ENCODE measurements at regions not wholly inside any gene's neighbourhood (a gene's known extent, or its start where the extent isn't known, plus 50 kb on each side); places are given as distances from the start of the nearest gene placed in this dataset.

DNA sequence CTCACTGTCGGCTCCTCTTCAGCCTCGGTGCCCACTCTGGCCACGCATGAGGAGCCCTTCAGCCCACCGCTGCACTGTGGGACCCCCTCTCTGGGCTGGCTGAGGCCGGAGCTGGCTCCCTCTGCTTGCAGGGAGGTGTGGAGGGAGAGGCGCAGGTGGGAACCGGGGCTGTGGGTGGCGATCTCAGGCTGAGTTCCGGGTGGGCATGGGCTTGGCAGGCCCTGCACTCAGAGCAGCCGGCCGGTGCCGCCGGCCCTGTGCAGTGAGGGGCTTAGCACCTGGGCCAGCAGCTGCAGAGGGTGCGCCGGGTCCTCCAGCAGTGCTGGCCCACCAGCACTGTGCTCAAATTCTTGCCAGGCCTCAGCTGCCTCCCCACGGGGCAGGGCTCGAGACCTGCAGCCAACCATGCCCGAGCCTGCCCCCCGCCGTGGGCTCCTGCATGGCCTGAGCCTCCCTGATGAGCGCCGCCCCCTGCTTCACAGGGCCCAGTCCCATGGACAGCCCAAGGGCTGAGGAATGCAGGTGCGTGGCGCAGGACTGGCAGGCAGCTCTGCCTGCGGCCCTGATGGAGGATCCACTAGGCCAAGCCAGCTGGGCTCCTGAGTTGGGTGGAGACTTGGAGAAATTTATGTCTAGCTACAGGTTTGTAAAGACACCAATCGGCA, 899.1 kb downstream of the SI start:
- H3K4me1 ChIP-seq (ENCODE audit: control insufficient read depth in 1 of 2, extremely low read depth in 1 of 2, insufficient read depth in 2 of 2, low read length in 2 of 2): no peaks in the 10 kb centered on the region
- Mint-ChIP-seq H3K9me3 (peaks cover 9 to 14% (median 11%) of the 10 kb centered on the region in 3 donors), H3K27me3 (no peaks in the 10 kb centered on the region), H3K27ac (no peak overlapping the region), H3K36me3 (no peaks in the 10 kb centered on the region), H3K4me3 (no peak overlapping the region), H3K4me1 (no peaks in the 10 kb centered on the region)
- DNase-seq (no peak), ATAC-seq (replicated peaks in 1 of 4) (no peak)
- no peaks in the 10 kb centered on the region for H3K36me3 ChIP-seq (ENCODE audit: control insufficient read depth in 2 of 2, extremely low read depth in 1 of 2, insufficient read depth in 1 of 2, low read length in 1 of 2)
- WGBS (ENCODE audit: insufficient coverage): 88% methylated on average over 23 of the region's 26 CpGs
- H3K27me3 ChIP-seq (replicated peaks in 1 of 2; ENCODE audit: control insufficient read depth in 2 of 2, extremely low read depth in 1 of 2, insufficient read depth in 2 of 2, low read length in 1 of 2): no peaks in the 10 kb centered on the region
- no peak overlapping the region for H3K27ac ChIP-seq (ENCODE audit: low read length)
- H3K4me3 ChIP-seq (ENCODE audit: control insufficient read depth in 1 of 2, extremely low read depth in 1 of 2, low read length in 1 of 2): no peak overlapping the region
- POLR2A ChIA-PET: no interaction called here
- H3K9me3 ChIP-seq: no peaks in the 10 kb centered on the region
- CTCF ChIA-PET: no interaction called here

DNA sequence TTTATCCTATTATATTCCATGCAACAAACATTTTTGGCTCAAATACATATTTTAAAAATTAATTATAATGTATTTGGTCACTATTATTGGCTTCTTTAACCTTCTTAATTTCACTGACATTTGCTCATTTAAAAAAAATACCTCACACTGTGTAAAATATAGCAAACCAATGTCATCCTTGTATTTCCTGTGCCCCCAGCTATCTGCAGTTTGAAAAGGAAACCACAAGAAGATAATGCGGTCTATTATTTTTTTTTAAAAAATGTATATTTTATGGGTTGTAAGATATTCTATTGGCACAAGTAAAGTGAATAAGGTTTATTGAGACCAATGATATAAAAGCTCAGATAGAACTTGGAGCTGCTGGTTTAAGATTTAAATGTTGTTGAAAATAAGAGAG, 904.2 kb downstream of the SI start:
- DNase-seq (no peak), ATAC-seq (replicated peaks in 1 of 4) (no peak)
- no peaks in the 10 kb centered on the region for H3K36me3 ChIP-seq (ENCODE audit: control insufficient read depth in 2 of 2, extremely low read depth in 1 of 2, insufficient read depth in 1 of 2, low read length in 1 of 2)
- no CpG with 5 or more reads among the region's 1 CpG for WGBS (ENCODE audit: insufficient coverage)
- Mint-ChIP-seq H3K9me3 (peaks cover 0 to 15% (median 13%) of the 10 kb centered on the region in 3 donors), H3K4me3 (no peak overlapping the region), H3K36me3 (no peaks in the 10 kb centered on the region), H3K27ac (no peak overlapping the region), H3K4me1 (no peaks in the 10 kb centered on the region), H3K27me3 (no peaks in the 10 kb centered on the region)
- no peak overlapping the region for H3K4me3 ChIP-seq (ENCODE audit: control insufficient read depth in 1 of 2, extremely low read depth in 1 of 2, low read length in 1 of 2)
- CTCF ChIA-PET: no interaction called here
- H3K27ac ChIP-seq (ENCODE audit: low read length): no peak overlapping the region
- POLR2A ChIA-PET: no interaction called here
- no peaks in the 10 kb centered on the region for H3K27me3 ChIP-seq (replicated peaks in 1 of 2; ENCODE audit: control insufficient read depth in 2 of 2, extremely low read depth in 1 of 2, insufficient read depth in 2 of 2, low read length in 1 of 2)
- H3K9me3 ChIP-seq: no peaks in the 10 kb centered on the region
- no peaks in the 10 kb centered on the region for H3K4me1 ChIP-seq (ENCODE audit: control insufficient read depth in 1 of 2, extremely low read depth in 1 of 2, insufficient read depth in 2 of 2, low read length in 2 of 2)

DNA sequence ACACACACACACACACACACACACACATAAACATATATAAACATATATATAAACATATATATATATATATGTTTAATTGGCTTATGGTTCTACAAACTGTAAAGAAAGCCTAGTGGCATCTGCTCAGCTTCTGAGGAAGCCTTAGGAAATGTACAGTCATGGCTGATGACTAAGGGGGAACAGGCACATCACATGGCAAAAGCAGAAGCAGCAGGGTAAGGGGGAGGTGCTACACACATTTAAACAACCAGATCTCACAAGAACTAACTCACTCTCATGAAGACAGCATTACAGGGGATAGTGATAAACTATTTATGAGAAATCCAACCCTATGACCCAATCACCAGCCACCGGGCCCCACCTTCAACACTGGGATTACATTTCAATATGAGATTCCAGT, 922.9 kb downstream of the SI start:
- Histone ChIP-seq H3K36me3 (ENCODE audit: control insufficient read depth in 2 of 2, extremely low read depth in 1 of 2, insufficient read depth in 1 of 2, low read length in 1 of 2) (no peaks in the 10 kb centered on the region), H3K4me1 (ENCODE audit: control insufficient read depth in 1 of 2, extremely low read depth in 1 of 2, insufficient read depth in 2 of 2, low read length in 2 of 2) (no peaks in the 10 kb centered on the region), H3K27ac (ENCODE audit: low read length) (no peak overlapping the region), H3K9me3 (no peaks in the 10 kb centered on the region), H3K27me3 (replicated peaks in 1 of 2; ENCODE audit: control insufficient read depth in 2 of 2, extremely low read depth in 1 of 2, insufficient read depth in 2 of 2, low read length in 1 of 2) (no peaks in the 10 kb centered on the region), H3K4me3 (ENCODE audit: control insufficient read depth in 1 of 2, extremely low read depth in 1 of 2, low read length in 1 of 2) (no peak overlapping the region)
- ChIA-PET CTCF (no interaction called here), POLR2A (no interaction called here)
- Mint-ChIP-seq H3K27me3 (no peaks in the 10 kb centered on the region), H3K4me3 (no peak overlapping the region), H3K27ac (no peak overlapping the region), H3K9me3 (peaks cover 8 to 30% (median 12%) of the 10 kb centered on the region in 3 donors), H3K36me3 (no peaks in the 10 kb centered on the region), H3K4me1 (no peaks in the 10 kb centered on the region)
- ATAC-seq (replicated peaks in 1 of 4): no peak
- no CpG with 5 or more reads among the region's 1 CpG for WGBS (ENCODE audit: insufficient coverage)
- no peak for DNase-seq

DNA sequence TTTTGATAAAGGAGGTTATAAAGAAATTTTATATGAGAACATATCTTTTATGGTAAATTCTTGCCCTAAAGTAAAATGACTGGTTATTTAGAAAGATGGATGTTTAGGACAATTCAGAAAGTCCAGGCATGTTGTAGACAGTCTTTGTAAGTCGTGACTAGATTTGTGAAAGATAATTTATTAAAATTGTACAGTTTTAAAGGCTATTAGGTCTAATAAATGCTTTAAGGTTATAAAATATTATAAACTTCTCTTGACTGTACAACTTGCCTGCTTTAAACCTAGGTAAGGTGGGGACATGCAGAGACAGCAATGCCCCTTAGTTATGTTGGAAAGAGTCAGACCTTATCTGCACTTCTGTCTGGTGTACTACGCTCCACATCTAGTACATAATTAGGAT, 933.5 kb downstream of the SI start:
- Histone ChIP-seq H3K4me3 (ENCODE audit: control insufficient read depth in 1 of 2, extremely low read depth in 1 of 2, low read length in 1 of 2) (no peak overlapping the region), H3K36me3 (ENCODE audit: control insufficient read depth in 2 of 2, extremely low read depth in 1 of 2, insufficient read depth in 1 of 2, low read length in 1 of 2) (no peaks in the 10 kb centered on the region), H3K9me3 (no peaks in the 10 kb centered on the region), H3K27me3 (replicated peaks in 1 of 2; ENCODE audit: control insufficient read depth in 2 of 2, extremely low read depth in 1 of 2, insufficient read depth in 2 of 2, low read length in 1 of 2) (no peaks in the 10 kb centered on the region), H3K27ac (ENCODE audit: low read length) (no peak overlapping the region), H3K4me1 (ENCODE audit: control insufficient read depth in 1 of 2, extremely low read depth in 1 of 2, insufficient read depth in 2 of 2, low read length in 2 of 2) (no peaks in the 10 kb centered on the region)
- ChIA-PET POLR2A (no interaction called here), CTCF (no interaction called here)
- H3K27me3 Mint-ChIP-seq: no peaks in the 10 kb centered on the region
- H3K27ac Mint-ChIP-seq: no peak overlapping the region
- ATAC-seq (replicated peaks in 1 of 4): no peak
- H3K4me3 Mint-ChIP-seq: no peak overlapping the region
- no peaks in the 10 kb centered on the region for H3K4me1 Mint-ChIP-seq
- no CpG with 5 or more reads among the region's 2 CpGs for WGBS (ENCODE audit: insufficient coverage)
- no peaks in the 10 kb centered on the region for H3K36me3 Mint-ChIP-seq
- no peak for DNase-seq
- peaks cover 10 to 49% (median 32%) of the 10 kb centered on the region in 3 donors for H3K9me3 Mint-ChIP-seq

DNA sequence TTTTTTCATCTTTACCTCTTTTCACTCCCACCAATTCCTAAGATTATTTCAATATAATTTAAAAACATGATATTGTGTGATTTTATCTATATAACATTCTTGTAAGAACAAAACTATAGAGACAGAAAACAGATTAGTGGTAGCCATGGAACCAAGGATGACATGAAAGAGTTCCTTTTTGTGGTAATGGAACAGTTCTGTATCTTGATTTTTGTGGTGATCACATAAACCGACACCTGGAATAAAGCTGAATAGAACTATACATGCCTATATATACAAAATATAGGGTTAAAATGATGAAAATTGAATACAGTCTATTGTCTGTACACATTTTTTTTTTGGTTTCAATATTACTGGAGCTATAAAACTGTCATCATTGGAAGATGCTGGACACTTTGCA, 945.4 kb downstream of the SI start:
- Histone ChIP-seq H3K4me1 (ENCODE audit: control insufficient read depth in 1 of 2, extremely low read depth in 1 of 2, insufficient read depth in 2 of 2, low read length in 2 of 2) (no peaks in the 10 kb centered on the region), H3K27ac (ENCODE audit: low read length) (no peak overlapping the region), H3K9me3 (no peaks in the 10 kb centered on the region), H3K4me3 (ENCODE audit: control insufficient read depth in 1 of 2, extremely low read depth in 1 of 2, low read length in 1 of 2) (no peak overlapping the region), H3K27me3 (replicated peaks in 1 of 2; ENCODE audit: control insufficient read depth in 2 of 2, extremely low read depth in 1 of 2, insufficient read depth in 2 of 2, low read length in 1 of 2) (no peaks in the 10 kb centered on the region), H3K36me3 (ENCODE audit: control insufficient read depth in 2 of 2, extremely low read depth in 1 of 2, insufficient read depth in 1 of 2, low read length in 1 of 2) (no peaks in the 10 kb centered on the region)
- Mint-ChIP-seq H3K36me3 (no peaks in the 10 kb centered on the region), H3K27ac (no peak overlapping the region), H3K4me1 (no peaks in the 10 kb centered on the region), H3K4me3 (no peak overlapping the region), H3K27me3 (no peaks in the 10 kb centered on the region), H3K9me3 (peaks cover under 1 to 19% (median 11%) of the 10 kb centered on the region in 3 donors)
- ChIA-PET POLR2A (no interaction called here), CTCF (no interaction called here)
- DNase-seq: no peak
- WGBS (ENCODE audit: insufficient coverage): no CpG with 5 or more reads among the region's 1 CpG
- ATAC-seq (replicated peaks in 1 of 4): no peak

DNA sequence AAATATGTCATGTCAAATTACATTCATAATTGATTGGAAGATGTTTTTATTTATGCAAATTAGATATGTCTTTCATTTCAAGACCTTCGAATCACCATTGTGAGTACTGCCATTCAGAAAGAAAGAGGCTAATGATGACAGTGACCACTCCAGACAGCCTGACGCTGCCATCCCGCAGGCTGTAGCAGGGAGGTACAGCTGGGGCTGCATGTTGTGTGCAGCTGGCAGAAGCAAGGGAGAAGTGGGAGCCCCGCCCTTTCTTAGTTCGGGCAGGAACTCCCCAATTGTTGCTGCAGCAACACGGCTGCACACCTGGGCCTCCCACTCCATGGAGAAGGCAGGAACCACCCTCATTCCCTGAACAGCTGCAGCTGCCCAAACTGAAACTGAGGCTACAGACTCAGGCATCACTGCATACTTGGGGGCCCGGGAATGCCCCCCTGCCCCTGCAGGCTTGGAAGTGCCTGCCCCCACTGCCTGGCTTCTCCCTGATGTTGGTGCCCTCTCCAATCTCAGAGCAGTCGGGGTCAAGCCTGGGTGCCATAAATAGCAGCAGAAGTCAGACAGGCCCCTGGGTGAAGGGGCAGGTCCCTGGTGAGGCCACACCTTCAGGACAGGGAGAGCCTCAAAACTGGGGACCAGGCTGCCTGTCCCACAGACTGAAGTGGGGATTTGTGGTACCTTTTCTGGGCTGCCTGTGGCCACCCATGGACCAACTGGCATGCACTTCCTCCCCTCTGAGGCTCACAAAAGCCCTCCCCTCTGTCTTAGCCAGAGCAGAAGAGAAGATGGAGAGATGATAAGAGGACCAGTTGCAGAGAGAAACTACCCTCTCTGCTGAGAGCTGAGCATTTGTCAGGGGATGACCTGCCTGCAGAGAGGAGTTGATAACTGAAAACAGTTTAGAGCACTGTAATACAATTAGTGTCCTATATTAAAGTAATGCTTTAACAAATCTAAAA, 964.6 kb downstream of the SI start:
- no peak for ATAC-seq (replicated peaks in 1 of 4)
- H3K4me1 ChIP-seq (ENCODE audit: control insufficient read depth in 1 of 2, extremely low read depth in 1 of 2, insufficient read depth in 2 of 2, low read length in 2 of 2): no peaks in the 10 kb centered on the region
- 83% methylated on average over 5 of the region's 8 CpGs for WGBS (ENCODE audit: insufficient coverage)
- DNase-seq: no peak
- H3K4me3 ChIP-seq (ENCODE audit: control insufficient read depth in 1 of 2, extremely low read depth in 1 of 2, low read length in 1 of 2): no peak overlapping the region
- Mint-ChIP-seq H3K4me1 (no peaks in the 10 kb centered on the region), H3K27ac (no peak overlapping the region), H3K36me3 (no peaks in the 10 kb centered on the region), H3K4me3 (no peak overlapping the region), H3K9me3 (peaks cover 8 to 19% (median 14%) of the 10 kb centered on the region in 3 donors), H3K27me3 (no peaks in the 10 kb centered on the region)
- H3K36me3 ChIP-seq (ENCODE audit: control insufficient read depth in 2 of 2, extremely low read depth in 1 of 2, insufficient read depth in 1 of 2, low read length in 1 of 2): no peaks in the 10 kb centered on the region
- H3K27me3 ChIP-seq (replicated peaks in 1 of 2; ENCODE audit: control insufficient read depth in 2 of 2, extremely low read depth in 1 of 2, insufficient read depth in 2 of 2, low read length in 1 of 2): no peaks in the 10 kb centered on the region
- CTCF ChIA-PET: no interaction called here
- H3K9me3 ChIP-seq: no peaks in the 10 kb centered on the region
- POLR2A ChIA-PET: no interaction called here
- no peak overlapping the region for H3K27ac ChIP-seq (ENCODE audit: low read length)

Data from T-cell (primary cell).